Choroid plexus epithelial cell (primary cell): ENCODE measurements at regions not wholly inside any gene's neighbourhood (a gene's known extent, or its start where the extent isn't known, plus 50 kb on each side); places are given as distances from the start of the nearest gene placed in this dataset.

Source experiments
- DNase-seq: peaks from one replicate; pipeline ENCODE4 v3.0.0-alpha.2; 2010; ENCODE audit warnings: low read depth
- H3K4me3 ChIP-seq: 2 replicates; pipeline ENCODE4 v1.5.1; 2011; ENCODE audit warnings: low read depth, mild to moderate bottlenecking, control low read depth, low read length, moderate library complexity
- TF ChIP-seq, protein P1 (sequence below): conservative IDR thresholded peaks from 2 replicates; pipeline ENCODE4 v1.5.1; 2011; ENCODE audit warnings: low read depth, mild to moderate bottlenecking, control low read depth, inconsistent platforms, low read length, moderate library complexity

DNA sequence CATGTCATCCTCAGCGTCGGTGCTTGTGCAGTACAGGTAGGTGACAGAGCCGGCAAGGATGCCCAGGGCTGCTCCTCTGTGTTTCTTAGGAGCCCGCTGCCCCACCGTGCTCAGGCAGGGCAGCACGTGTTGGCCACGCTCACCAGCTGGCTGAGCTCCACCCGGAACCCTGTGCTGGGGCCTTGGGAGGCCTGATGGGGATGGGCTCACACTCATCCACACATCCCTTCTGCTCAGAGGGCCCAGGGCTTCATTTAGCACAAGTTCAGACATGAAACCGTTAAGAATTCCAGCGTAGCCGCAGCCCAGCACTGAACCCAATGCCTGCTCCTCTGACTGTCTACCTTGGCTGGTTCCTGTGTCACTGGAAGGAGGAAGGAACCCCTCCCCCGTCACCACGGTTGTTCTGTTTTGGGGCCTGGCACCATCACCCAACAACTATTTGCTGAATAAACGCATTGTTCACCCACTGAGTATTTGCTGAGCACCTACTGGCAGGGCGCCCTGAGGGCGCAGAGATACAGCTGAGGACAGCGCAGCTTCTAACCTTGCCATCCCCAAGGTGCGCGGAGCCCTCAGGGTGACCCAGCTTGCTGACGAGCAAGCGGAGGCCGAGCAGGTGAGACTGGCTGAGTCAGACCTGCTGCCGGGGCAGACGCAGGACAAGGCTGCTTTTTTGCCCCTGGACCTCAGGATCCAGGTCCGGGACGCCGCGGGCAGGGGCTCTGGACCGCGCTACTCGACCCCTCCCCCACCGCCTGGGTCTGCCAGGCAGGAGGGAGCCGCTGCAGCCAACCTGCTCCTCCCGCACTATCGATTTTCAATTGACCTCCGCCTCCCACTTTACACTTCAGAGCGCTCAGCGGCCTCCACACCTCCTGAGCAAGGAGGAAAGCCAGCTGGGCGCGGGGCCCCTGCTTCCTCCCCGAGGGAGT is 50.6 kb upstream of the RET start:
- no peak for DNase-seq
- TF ChIP-seq, protein P1, sequence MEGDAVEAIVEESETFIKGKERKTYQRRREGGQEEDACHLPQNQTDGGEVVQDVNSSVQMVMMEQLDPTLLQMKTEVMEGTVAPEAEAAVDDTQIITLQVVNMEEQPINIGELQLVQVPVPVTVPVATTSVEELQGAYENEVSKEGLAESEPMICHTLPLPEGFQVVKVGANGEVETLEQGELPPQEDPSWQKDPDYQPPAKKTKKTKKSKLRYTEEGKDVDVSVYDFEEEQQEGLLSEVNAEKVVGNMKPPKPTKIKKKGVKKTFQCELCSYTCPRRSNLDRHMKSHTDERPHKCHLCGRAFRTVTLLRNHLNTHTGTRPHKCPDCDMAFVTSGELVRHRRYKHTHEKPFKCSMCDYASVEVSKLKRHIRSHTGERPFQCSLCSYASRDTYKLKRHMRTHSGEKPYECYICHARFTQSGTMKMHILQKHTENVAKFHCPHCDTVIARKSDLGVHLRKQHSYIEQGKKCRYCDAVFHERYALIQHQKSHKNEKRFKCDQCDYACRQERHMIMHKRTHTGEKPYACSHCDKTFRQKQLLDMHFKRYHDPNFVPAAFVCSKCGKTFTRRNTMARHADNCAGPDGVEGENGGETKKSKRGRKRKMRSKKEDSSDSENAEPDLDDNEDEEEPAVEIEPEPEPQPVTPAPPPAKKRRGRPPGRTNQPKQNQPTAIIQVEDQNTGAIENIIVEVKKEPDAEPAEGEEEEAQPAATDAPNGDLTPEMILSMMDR, result no peak
- H3K4me3 ChIP-seq, result no peak overlapping the region
